ENCODE measurements at regions not wholly inside any gene's neighbourhood (a gene's known extent, or its start where the extent isn't known, plus 50 kb on each side); places are given as distances from the start of the nearest gene placed in this dataset.

DNA sequence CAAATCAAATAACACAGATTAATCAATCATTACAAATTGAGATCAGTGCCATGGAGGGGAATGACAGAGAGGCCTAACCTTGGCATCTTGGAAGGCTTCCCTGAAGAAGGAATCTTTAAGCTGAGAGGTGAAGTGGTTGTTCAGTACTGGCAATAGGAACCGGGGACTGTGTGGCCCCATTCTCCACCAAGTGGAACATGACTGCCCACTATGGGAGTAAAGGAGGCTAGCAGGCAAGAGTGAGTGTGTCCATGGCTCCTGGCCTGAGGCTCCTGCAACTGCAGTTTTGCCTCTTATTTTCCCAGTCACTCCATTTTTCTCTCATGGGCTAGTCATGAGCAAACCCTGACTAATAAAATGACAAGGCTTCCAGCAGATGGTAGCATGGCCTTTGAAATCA, 112.2 kb upstream of the GJB5 start:
- Histone ChIP-seq H3K79me2 (ENCODE audit: control insufficient read depth, insufficient read depth, low read length) (no peaks in the 10 kb centered on the region), H3K4me1 (ENCODE audit: control insufficient read depth, extremely low read depth, insufficient read depth, low read length) (no peaks in the 10 kb centered on the region), H3K27ac (ENCODE audit: insufficient read depth, low read depth, low read length) (no peak overlapping the region), H3K9ac (replicated peaks; ENCODE audit: extremely low read depth, insufficient read depth, low read length) (no peak overlapping the region), H3K9me1 (replicated peaks; ENCODE audit: control insufficient read depth, extremely low read depth, insufficient read depth, low read length) (no peaks in the 10 kb centered on the region), H3K27me3 (ENCODE audit: control insufficient read depth in 2 of 2, insufficient read depth in 2 of 2, low read length in 2 of 2) (no peaks in the 10 kb centered on the region), H4K20me1 (replicated peaks; ENCODE audit: control insufficient read depth, extremely low read depth, insufficient read depth, low read length) (no peaks in the 10 kb centered on the region), H3K4me2 (ENCODE audit: insufficient read depth, low read length) (no peak overlapping the region), H3K9me3 (replicated peaks; ENCODE audit: control insufficient read depth, insufficient read depth, low read length) (no peaks in the 10 kb centered on the region), H3K36me3 (ENCODE audit: control insufficient read depth in 2 of 2, extremely low read depth in 1 of 2, insufficient read depth in 2 of 2, low read length in 2 of 2) (no peaks in the 10 kb centered on the region), H2AFZ (ENCODE audit: low read depth, low read length) (no peak overlapping the region), H3K4me3 (replicated peaks in 1 of 3; ENCODE audit: insufficient read depth in 1 of 3, low read depth in 1 of 3, low read length in 3 of 3) (no peak overlapping the region)
- FAIRE-seq (no peak), DNase-seq (ENCODE audit: low read depth, low spot score) (no peak)
- intact Hi-C loops (cut with micrococcal nuclease): no loop called here
- TF ChIP-seq GATA2 (IDR thresholded peaks at IDR 0.05; ENCODE audit: insufficient read depth, insufficient read length, low read depth, low read length) (no peak), POLR2A (IDR thresholded peaks at IDR 0.05; ENCODE audit: low read depth, low read length) (no peak), POLR2AphosphoS5 (IDR thresholded peaks at IDR 0.05; ENCODE audit: insufficient read depth, low read depth, low read length) (no peak), EZH2 (IDR thresholded peaks at IDR 0.05; ENCODE audit: borderline replicate concordance, low read depth, low read length, severe bottlenecking) (no peak), FOS (IDR thresholded peaks at IDR 0.05; ENCODE audit: borderline replicate concordance, insufficient read depth, low read length) (no peak), JUN (IDR thresholded peaks at IDR 0.05; ENCODE audit: borderline replicate concordance, insufficient read depth, insufficient read length, low read depth) (no peak), CTCF (IDR thresholded peaks at IDR 0.05; ENCODE audit: extremely low read depth in 1 of 2, insufficient read depth in 1 of 2, low read depth in 1 of 2, low read length in 2 of 2) (no peak), MYC (IDR thresholded peaks at IDR 0.05; ENCODE audit: low read depth, low read length) (no peak)
- TF ChIP-seq, protein P1, sequence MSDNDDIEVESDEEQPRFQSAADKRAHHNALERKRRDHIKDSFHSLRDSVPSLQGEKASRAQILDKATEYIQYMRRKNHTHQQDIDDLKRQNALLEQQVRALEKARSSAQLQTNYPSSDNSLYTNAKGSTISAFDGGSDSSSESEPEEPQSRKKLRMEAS (IDR thresholded peaks at IDR 0.05; ENCODE audit: insufficient read depth, insufficient read length): no peak
- BruUV-seq (replicated peaks): no TSS peak
- ChIA-PET POLR2A (no interaction called here), CTCF (no interaction called here)
- dilution Hi-C loops (cut with MboI; ENCODE audit: extremely low pct_ligation_motif_present, low sequenced_read_pairs): no loop called here

Measured in endothelial cell of umbilical vein (primary cell).